GM19395 (cell line): ENCODE measurements at regions not wholly inside any gene's neighbourhood (a gene's known extent, or its start where the extent isn't known, plus 50 kb on each side); places are given as distances from the start of the nearest gene placed in this dataset.

ENCODE experiments used
- ATAC-seq: cut with Tn5 transposase; IDR thresholded peaks from one replicate; pipeline ENCODE4 v1.9.1; 2021; ENCODE audit warnings: mild to moderate bottlenecking, moderate library complexity; ENCODE audit not compliant: unreplicated experiment

DNA sequence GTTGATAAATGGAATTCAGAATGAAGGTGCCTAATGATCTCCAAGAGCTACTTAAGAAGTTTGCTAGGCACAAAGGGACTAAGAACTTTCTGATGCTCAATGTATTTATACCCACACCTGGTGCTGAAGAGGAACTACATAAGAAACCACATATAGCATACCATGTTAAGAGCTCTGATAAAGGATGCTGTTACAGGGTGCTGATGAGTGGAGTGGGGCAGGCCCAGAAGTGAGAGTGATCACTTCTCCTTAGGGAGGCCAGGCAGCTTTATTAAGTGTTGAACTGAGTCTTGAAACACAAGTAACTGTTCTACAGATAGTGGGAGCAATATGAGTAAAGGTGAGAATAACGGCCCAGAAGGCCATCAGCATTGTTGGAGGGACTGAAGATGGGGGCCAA lies 68.3 kb upstream of the CHRDL1 start:
- no peak for ATAC-seq

- no peak for ATAC-seq
Measured at GRCh38 chrX:110858565-110858964, 62.9 kb upstream of the CHRDL1 start.

DNA sequence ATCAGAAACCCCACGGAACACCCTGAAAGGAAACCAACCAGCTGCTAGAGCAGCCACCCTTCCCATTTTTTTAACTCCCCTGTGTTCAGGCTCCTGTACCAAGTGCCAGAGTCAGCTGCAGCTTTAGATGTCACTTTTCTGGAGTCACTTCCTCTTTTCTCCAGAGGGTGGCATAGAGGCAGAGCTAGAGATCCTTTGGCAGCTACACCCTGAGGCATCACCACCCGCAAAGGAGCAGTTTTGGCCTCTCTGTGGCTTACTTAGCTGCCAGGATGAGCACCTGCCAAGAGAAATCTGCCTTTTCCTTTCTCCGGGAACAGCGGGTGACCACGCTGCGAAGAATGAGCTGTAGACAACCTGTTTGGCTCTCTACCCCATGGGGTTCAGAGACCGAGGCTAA lies 58.0 kb upstream of the CHRDL1 start:
- peak; percentile 51 for ATAC-seq

- ATAC-seq: peak; percentile 47
Measured at GRCh38 chrX:110852180-110852579, 56.6 kb upstream of the CHRDL1 start.

DNA sequence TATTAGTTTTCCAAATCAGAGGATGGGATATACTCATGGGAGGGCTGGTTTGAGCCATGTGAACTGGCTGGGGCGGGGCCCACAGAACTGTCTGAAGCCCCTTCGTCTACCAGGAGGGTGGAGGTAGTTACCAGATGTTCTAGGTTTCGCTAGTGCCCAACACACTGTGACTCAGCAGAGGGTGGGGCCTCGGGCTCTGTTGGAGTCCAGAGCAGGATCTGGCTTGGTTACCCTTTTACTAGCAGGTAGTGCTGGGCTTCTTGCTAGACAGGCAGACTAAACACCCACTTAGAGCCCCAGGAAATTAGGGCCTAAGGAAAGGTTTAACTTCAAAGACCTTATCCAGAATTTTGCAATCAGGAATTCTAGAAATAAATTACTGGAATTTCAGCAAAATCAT lies 56.2 kb upstream of the CHRDL1 start:
- ATAC-seq: no peak

- ATAC-seq: peak; percentile 79
Measured at GRCh38 chrX:110847334-110847733, 51.7 kb upstream of the CHRDL1 start.

DNA sequence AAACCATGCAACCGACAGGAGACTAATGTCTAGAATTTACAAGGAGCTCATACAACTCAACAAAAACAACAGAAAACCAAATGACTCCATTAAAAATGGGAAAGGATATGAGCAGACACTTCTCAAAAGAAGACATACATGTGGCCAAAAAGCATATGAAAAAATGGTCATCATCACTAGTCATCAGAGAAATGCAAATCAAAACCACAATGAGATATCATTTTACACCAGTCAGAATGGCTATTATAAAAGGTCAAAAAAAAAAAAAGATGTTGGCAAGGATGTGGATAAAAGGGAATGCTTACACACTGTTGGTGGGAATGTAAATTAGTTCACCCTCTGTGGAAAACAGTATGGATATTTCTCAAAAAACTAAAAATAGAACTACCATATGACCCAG lies 50.5 kb upstream of the CHRDL1 start:
- ATAC-seq: no peak
